ENCODE measurements at regions not wholly inside any gene's neighbourhood (a gene's known extent, or its start where the extent isn't known, plus 50 kb on each side); places are given as distances from the start of the nearest gene placed in this dataset.

DNA sequence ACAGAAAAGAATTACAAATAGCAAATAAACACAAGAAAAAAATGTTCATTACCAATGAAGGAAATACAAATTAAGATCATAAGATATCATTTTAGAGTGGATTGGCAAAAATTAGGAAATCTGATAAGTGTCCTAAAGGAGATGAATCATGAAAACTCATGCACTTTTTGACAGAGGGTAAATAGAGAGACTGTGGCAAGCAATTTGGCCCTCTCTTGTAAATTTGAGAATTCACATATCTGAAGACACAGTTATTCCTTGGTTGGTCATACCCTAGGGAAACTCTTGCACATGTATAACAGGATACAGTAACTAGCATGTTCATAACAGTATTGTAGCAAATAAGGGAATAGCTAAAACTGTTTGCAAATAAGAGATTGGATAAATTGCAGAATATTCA, 246.0 kb upstream of the GADL1 start:
- DNase-seq (ENCODE audit: low read depth): no peak

- DNase-seq (ENCODE audit: low read depth): no peak
Observed at GRCh38 chr3:31142139-31142538, 247.7 kb upstream of the GADL1 start.

GRCh38 chr3:31142543-31142942, 248.1 kb upstream of the GADL1 start:
- DNase-seq (ENCODE audit: low read depth): no peak

- DNase-seq (ENCODE audit: low read depth): no peak
Observed at GRCh38 chr3:31145062-31145461, 250.6 kb upstream of the GADL1 start.

DNA sequence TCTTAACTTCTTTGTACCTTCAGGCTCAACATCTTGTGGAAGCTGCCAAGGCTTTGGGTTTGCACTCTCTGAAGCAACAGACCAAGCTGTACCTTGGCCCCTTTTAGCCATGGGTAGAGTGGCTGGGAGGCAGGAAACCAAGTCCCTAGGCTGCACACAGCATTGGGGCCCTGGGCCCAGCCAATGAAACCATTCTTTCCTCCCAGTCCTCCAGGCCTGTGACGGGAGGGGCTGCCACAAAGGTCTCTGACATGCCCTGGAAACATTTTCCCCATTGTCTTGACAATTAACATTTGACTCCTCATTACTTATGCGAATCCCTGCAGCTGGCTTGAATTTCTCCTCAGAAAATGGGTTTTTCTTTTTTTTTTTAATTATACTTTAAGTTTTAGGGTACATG, 253.1 kb upstream of the GADL1 start:
- DNase-seq (ENCODE audit: low read depth): no peak

- no peak for DNase-seq (ENCODE audit: low read depth)
Observed at GRCh38 chr3:31157047-31157694, 262.7 kb upstream of the GADL1 start.

DNA sequence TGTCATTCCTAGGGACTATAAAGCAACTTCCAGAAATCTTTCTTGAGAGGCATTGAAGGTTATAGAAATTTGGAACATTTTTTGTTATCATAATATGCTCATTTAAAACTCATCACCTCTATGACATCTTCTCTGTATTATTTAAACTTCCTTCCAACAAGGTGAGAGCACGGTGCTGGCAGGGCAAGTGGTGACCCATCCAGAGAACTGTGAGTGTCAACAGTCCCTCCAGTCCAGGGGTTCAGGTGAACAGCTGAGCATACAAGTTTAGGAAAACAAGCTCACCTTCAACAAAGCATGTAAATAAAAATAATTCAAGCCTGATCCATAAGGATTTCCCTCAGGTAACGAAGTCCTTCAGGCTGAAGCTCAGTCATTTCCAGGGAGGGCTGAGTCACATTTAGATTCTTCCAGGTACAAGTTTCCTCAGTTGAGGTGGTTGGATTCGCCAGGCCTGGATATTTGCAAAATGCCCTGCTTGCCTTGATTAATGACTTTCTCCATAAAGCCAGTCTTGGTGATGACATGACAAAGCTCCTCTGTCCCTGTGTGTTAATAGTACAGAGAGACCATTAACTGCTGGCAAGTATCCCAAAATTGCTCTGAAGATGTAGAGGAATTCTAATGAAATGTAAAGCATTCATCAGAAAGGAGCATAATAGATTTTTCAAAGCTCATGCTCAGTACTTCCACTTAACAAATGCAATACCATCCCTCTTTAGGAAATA, 263.6 kb upstream of the GADL1 start:
- DNase-seq (ENCODE audit: low read depth): no peak

- DNase-seq (ENCODE audit: low read depth): no peak
Observed at GRCh38 chr3:31159331-31160039, 265.0 kb upstream of the GADL1 start.

DNA sequence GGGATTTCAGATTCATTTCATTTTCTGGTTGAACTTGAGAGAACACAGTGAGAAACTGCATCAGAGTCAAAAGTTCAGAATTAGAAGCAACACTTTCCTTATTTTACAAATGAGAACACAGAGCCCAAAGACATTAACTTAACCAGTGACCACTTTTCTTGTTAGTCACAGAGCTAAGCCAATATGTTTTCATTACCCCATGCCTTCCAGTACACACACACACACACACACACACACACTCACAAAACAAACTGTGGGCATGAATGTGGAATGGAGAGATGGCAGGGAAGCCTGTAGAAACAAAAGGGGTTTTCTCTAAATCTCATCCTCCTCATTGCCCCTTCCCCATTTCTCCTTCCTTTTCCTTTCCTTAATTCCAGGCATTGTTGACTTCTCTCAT, 267.4 kb upstream of the GADL1 start:
- no peak for DNase-seq (ENCODE audit: low read depth)

- no peak for DNase-seq (ENCODE audit: low read depth)
Observed at GRCh38 chr3:31164381-31164780, 269.9 kb upstream of the GADL1 start.

DNA sequence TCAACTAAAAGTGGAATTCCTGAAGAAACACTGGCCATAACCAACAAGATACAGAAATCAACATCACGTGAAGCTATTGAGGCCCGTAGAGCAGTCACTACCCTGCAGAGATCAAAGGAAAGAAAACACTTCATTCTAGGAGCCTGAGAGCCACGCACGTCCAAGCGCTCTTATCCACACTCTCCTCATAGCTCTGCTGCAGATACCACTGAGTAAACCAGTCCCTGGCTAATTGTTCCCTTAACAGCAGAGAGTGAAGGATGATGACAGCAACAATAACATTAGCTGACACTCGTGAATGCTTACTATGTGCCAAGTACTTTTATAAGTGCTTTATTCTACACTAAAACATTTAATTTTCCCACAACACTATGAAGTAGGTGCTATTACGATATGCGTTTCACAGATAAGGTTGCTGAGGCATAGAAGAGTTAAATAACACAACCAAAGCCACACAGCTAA, 271.0 kb upstream of the GADL1 start:
- no peak for DNase-seq (ENCODE audit: low read depth)

DNA sequence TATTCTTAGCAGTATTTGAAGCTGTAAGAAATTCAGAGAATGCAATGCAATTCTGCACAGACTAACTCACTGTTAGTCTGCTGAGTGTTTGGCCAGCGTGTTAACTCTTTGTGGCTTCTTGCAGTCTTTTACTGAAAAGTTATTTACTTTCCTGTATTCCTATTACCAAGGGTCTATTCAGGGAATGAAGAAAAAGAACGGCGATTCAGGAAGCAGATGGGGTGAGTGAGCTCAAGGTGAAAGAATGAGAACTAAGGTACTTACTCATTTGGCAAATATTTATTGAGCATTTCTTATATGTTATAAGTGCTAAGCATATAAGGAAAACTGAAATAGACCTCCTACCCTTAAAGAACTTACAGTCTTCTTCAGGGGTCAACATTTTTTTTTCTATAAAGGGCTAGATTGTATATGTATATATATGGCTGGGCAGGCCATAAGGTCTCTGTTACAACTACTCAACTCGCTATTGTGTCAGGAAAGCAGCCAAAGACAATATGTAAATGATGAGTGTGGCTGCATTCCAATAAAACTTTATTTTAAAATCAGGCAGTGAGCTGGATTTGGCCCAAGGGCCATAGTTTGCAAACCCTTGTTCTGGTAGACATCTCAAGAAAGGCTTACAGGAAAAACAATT, 271.9 kb upstream of the GADL1 start:
- DNase-seq (ENCODE audit: low read depth): no peak

DNA sequence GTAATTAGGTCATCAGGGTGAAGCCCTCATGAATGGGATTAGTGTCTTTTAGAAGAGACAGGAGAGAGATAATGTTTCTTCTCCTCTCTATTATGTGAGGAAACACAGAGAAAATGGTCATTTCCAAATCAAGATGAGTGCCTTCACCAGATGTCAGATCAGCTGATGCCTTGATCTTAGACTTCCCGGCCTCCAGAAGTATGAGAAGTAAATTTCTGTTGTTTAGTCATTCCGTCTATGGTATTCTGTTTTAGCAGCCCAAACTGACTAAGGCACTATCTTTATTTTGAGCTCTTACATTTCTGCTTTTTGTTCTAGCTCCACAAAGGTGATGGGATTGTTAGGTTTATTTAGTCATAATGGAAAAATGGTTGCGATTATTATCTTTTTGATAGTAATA, 273.2 kb upstream of the GADL1 start:
- DNase-seq (ENCODE audit: low read depth): no peak

GRCh38 chr3:31170932-31171670, 276.6 kb upstream of the GADL1 start:
- DNase-seq (ENCODE audit: low read depth): no peak

GRCh38 chr3:31172336-31172735, 277.9 kb upstream of the GADL1 start:
- DNase-seq (ENCODE audit: low read depth): no peak

DNA sequence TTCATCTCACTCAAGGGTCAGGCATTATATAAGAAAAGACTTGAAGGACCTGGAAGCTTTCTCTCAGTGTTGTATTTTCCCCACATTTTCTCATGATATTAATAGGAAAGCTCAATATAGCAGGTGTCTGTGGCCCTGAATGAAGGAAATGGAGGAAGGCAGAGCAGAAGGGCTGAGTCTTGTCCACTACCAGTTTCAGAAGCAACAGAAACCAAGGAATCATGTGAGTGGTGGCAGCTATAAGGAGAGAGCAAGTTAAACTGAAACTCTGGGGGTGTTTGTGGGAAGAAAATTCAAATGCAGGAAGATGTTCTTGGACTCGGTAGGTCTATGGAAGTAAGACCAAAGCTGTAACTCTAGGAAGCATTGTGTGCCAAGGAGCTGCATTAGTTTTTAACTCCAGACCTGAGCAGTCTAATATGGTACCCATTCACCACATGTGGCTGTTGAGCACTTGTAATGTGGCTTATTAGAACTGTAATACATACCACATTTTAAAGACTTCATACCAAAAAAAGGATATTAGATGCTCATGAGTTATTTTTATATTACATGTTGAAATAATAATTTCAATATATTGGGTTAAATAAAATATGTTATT, 278.8 kb upstream of the GADL1 start:
- DNase-seq (ENCODE audit: low read depth): no peak

- no peak for DNase-seq (ENCODE audit: low read depth)
Observed at GRCh38 chr3:31174079-31174478, 279.6 kb upstream of the GADL1 start.

GRCh38 chr3:31176045-31176444, 281.6 kb upstream of the GADL1 start:
- no peak for DNase-seq (ENCODE audit: low read depth)

DNA sequence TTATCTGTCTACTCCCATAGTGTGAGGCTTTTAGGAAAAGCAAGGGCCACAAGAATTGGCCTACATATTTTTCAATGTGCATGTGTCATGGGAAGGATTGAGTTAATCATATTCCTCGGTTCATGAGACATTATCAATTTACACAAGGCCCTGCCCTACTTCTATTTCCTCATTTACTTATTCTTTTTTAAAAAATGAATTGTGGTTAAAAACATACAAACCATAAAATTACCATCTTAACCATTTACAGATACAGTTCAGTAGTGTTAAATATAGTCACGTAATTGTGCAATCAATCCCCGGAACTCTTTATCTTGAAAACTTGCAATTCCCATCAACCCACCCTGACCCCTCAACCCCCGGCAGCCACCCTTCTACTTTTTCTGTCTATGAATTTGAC, 284.0 kb upstream of the GADL1 start:
- DNase-seq (ENCODE audit: low read depth): no peak

GRCh38 chr3:31179768-31180167, 285.3 kb upstream of the GADL1 start:
- DNase-seq (ENCODE audit: low read depth): no peak

GRCh38 chr3:31180274-31180673, 285.8 kb upstream of the GADL1 start:
- no peak for DNase-seq (ENCODE audit: low read depth)

- no peak for DNase-seq (ENCODE audit: low read depth)
Observed at GRCh38 chr3:31181661-31182060, 287.2 kb upstream of the GADL1 start.
